GM21360 (cell line): ENCODE measurements at regions not wholly inside any gene's neighbourhood (a gene's known extent, or its start where the extent isn't known, plus 50 kb on each side); places are given as distances from the start of the nearest gene placed in this dataset.

Experiments used
- ATAC-seq: cut with Tn5 transposase; IDR thresholded peaks from one replicate; pipeline ENCODE4 v1.9.1; 2021; ENCODE audit warnings: mild to moderate bottlenecking, moderate library complexity; ENCODE audit not compliant: unreplicated experiment

DNA sequence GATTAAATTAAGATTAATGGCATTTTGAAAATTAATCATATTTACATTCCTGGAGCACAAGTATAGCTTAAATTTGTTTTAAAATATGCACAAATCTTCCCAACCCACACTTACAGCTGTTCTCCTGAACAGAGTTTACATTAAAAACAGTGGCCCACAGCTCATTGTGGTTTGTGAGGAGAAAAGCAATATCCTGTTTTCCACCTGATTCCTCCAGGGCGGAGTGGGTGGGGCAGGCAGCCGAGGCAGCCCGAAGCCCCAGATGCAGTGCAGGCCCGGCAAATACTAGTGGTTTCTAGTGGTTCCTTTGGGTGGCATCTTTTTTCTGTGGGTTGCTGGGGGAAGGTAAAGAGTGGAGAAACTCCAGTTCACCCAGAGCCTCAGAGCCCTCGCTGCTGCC is 280.8 kb downstream of the ARHGAP12 start:
- no peak for ATAC-seq

DNA sequence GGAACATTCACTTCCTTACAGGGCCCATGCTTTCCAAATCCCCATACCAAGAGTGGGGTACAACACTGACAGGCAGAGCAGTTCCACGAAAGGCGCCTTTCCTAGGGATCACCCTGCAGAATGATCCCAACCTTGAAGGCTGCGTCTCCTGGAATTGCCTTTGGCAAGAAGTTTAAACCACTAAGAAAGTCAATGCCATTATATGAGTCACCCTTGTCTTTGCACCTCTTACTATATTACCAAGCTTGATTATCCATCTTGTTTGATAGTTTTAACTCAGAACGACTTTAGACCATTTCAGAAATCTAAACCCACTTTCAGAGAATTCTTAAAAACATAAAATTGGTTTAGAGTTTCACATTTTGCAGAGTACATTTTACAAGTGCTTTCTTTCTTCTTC is 282.1 kb downstream of the ARHGAP12 start:
- ATAC-seq = no peak

DNA sequence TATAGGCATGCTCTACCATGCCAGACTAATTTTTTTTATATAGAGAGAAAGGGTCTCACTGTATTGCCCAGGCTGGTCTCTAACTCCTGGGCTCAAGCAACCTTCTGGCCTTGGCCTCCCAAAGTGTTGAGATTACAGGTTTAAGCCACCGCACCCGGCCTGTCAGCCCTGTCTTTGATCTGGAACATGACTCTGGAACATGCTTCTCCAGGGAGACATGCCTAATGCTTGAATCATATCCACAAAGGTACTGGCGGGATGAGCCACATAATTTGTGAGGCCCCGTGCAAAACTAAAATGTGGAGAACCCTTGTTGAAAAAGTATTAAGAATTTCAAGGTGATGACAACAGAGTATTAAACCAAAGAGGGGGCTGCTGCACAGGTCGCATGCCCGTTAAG is 282.8 kb downstream of the ARHGAP12 start:
- ATAC-seq = no peak

DNA sequence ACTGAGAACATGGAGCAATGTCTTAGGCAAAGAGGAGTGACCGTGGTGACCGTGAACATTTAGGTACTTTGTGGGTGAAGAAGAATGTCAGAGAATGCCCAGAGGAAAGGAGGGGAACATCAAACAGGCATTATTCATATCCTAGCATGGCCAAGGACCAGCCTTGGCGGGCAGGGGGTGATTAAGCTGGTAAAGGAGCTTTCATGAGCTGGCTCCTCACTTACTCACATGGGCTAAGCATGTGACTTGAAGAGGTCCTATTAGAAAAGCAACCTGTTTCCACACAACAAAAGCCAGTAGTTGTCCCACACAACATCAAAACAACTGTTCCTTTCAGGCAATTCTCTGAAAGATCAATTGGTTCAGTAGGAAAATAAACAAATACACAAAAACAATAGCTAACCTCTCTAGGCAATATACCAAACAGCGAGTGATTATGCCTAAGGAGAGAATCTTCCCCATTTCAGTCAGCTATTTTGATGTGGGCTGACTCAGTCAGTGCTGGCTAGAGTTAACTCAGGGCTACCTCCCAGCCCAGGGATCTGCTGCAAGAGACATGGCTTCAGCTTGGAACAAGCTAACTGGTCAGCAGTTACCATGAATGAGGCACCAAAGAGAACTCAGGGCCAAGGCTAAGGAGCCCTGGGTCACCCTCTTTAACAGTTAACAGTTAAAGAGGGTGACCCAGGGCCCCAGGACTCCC is 283.5 kb downstream of the ARHGAP12 start:
- no peak for ATAC-seq

DNA sequence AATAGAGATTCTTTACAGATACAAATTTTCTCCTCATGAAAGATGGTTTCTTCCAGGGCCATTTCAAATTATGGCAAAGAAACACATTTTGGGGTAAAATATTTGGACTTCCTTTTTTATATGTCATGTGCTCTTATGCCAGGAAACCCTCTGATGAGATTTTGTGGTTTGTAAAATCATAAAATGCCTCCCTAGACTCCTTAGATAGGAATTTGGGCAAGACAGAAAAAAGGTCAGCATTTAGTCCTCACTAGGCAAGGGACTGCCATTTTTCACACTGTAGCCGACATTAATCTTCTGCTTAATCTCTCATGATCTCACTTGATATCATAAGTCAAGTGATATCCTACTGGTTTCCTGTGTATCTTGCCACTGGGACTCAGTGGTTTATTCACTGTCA is 286.4 kb downstream of the ARHGAP12 start:
- ATAC-seq = no peak

DNA sequence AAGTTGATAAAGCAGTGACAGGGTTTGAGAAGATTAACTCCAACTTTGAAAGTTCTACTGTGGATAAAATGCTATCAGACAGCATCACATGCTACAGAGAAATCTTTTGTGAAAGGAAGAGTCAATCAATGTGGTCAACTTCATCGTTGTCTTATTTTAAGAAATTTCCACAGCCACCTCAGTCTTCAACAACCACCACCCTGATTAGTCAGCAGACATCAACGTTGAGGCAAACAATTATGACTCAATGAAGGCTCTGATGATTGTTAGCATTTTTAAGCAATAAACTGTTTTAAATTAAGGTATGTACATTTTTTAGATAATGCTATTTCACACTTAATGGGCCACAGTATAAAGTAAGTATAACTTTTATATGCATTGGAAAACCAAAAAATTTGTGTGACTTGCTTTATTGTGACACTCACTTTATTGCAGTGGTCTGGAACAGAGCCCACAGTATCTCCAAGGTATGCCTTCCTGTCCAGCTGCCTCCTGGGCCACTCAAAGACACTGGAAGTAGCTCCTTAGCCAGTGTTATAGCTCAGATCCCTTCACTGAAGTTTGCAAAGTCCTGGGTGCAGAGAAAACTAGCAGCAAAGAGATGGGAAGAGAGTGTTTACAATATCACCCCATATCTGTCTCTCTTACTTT is 293.1 kb downstream of the ARHGAP12 start:
- ATAC-seq = no peak

DNA sequence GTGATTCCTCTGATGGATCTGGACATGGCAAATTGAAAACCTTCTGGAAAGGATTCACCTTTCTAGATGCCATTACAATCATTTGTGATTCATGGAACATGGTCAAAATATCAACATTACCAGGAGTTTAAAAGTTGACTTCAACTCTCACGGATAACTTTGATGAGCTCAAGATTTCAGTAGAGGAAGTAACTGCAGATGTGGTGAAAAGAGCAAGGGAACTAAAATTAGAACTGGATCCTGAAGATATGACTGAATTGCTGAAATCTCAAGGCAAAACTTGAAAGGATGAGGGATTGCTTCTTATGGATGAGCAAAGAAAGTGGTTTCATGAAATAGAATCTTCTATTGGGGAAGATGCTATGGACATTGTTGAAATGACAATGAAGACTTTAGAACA is 293.6 kb downstream of the ARHGAP12 start:
- ATAC-seq = no peak

DNA sequence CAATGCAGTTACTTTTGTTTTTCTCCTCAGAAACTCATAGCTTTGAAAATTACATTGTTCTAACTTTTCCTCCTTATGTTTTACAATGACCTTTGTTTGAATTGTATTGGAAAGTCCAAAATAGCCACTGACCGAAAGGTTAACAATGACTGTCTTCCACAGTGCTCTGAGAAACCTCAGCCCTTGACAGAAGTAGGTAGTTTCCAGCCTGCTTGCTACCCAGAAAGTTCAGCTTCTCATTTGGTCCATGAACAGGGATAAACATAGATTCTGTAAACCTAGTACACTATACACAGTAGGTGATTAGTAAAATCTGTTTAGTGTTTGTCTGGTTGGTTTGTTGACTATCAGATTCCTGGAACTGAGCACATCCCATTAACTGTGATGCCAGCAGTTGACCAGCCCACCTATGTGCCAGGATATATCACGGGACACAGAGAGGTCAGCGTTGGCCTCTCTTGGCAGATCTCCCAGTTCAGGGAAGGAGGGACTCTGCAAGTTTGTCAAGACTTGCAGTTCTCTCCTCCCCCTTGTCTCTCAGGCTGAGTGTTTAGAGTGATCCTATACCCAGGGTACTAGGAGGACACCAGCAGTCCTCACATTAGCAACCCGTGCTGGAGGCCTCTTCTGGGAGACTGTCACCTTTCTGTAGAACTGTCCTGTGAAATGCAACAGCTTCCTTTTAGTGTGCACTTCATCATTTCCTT is 297.6 kb downstream of the ARHGAP12 start:
- ATAC-seq = no peak

DNA sequence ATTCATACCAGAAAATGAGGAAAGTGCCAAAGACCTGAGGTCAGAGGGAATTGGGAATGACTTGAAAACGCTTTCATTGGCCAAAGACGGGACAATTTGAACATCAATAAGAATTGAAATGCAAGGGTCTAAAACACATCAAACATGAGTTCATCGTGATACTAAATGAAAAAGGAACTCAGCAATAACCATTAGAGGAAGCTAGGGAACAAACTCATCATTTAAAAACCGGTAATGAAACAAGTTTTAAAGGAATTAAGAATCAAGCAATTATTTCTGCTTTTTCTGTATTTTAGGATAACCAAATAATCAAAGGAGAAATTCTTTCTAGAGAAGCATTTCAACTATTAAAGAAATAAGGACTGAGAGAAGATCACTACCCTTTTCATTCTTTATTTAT is 303.1 kb downstream of the ARHGAP12 start:
- no peak for ATAC-seq

DNA sequence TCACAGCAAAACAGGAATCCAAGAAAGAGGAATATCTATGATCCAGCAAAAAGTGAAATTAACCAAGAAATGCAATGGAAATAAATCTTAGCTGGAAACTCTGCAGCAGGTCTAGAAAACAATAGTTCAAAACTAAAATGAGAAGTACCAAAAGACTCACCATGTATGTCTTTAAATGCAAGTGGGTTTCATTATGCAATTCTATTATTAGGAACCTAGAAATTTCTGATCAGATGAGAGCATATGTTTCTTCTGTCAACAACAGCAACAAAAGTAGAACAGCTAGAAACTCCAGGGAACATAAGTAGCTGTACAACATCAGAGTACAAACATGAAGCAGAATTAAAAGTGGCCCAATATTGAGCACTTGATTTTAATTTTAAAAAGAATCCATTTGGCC is 304.0 kb downstream of the ARHGAP12 start:
- no peak for ATAC-seq

DNA sequence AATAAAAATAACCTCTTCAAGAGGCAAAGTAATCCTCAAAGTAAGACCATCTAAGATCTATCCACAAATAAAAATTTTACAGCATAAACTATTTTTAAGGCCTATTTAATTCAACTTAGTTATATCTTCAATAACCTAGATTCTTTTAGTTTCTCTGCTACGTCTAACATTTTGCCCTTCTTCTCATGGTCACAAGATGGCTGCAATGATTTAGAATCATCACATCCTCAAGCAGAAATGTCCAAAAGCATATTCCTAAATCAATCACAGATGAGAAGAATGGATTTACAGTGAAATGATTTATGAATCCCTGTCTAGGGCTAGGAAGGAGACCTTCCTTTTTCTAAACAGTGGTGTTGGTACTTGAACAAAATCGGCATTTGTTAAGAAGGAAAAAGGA is 304.7 kb downstream of the ARHGAP12 start:
- ATAC-seq = no peak

DNA sequence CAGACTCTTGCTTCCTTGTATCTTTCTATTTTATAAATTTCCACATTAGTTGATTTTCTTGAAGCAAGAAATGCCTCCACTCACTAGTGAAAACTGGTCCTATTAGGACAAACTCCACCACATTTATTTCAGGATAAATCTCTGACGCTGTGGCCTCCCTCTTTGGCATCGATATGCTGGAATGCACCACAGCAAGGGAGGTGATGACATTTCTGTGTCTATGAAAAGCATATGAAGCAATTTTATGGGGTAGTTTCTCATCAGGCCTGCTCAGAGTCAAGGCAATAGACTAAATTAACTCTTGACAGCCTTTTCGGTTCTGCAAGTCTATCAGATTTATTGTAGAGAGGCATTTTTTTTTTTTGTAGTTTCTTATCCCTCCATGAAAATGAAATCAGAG is 304.4 kb downstream of the ZEB1 start:
- ATAC-seq = no peak

DNA sequence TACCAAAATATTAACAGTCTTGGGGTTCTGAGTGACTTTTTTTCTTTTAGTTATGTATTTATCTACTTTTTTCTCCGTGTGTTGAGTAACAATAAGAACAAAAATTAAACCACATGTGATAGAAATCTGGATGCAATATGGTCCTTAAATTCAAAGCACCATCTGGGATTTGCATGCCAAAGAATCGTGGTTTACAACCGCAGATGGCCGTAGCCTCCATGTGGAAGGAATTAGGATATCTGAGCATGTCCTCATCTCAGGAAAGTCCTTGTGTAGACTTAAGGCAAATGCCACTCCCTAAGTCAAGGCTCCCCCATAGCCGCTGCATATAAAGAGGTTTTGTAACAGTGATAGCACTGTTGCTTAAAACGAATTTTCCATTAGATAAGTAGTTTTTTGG is 304.0 kb downstream of the ZEB1 start:
- no peak for ATAC-seq

DNA sequence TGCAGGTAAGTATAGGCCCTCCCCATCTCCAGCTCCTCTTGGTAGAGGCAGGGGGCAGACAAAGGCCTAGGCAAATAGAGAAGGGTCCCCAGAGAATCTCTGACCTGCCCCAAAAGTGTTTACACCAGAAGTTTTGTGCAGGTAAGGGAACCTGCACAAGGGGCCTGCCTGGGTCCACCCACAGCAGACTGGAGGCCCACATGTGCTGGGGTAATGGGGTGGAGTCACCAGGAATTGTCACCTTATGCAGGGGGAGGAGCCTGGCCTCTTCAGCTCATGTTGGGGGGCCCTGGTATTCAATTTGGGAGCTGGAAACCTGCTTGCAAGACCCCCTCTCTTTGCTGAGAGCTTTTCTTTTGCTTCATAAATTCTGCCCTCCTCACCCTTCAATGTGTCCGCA is 302.7 kb downstream of the ZEB1 start:
- ATAC-seq = no peak

DNA sequence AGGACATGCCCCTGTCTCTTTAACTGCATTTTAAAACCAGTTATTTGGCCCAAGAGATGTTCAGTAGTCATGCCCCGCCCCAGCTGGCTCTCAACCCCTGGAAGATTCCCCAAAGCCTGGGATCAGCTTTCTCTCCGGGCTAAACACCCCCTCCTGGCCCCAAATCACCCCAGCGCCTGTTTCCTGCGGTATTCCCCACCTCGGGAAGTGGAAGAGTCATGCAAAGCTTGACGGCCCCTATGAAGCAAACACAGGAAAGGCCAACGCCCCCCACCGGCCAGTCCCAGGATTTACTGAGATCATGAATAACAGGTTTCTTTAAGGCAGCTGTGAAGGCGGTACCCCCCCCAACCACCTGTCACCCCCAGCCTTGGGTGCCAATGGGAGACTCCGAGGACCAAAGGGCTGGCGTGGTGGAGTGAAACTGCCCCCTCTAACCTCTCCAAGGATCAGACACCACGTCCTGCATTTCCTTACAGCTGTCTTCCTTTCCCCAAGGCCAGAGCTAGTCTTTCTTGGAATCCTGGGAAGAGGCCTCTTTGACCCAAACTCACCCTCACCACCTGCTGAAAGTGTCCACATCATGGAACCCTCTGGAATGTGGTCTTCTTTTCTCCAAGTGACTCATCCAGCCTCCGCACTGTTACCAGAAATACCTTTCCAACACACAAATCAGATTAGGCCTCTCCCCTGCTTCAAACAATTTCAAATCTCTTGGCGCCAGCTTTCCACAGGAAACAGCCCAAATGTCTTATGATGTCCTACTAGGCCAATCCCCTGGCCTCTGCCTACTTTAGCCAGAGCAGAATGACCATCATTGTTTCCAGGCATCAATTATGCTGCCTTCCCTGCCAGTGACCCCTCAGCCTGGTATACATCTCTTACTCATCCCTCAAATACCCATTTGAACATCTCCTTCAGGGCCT is 301.5 kb downstream of the ZEB1 start:
- no peak for ATAC-seq

DNA sequence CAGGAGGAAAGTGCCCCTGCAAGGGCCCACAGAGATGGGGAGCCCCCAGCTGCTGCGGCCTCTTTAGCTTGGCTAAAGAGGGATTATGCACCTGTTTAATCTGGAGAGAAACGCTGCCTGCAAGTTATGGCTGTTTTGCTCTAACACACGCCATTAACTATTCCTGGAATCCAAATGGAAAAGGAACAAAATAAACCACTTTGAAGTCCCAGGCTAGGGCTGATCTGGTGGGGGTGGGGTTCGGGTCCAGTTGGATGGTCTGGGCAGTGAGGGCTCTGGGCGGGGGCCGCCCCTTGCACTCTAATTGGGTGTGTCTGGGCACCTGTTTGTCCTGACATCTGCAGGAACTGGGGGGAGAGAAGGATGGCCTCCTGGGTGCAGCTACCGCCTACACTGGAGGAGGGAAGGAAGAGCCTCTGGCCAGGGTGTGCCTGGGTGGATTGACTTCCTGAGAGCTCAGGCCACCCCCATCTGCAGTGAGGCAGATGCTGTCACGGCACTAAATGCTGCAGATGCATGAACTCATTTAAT is 300.6 kb downstream of the ZEB1 start:
- ATAC-seq = no peak

DNA sequence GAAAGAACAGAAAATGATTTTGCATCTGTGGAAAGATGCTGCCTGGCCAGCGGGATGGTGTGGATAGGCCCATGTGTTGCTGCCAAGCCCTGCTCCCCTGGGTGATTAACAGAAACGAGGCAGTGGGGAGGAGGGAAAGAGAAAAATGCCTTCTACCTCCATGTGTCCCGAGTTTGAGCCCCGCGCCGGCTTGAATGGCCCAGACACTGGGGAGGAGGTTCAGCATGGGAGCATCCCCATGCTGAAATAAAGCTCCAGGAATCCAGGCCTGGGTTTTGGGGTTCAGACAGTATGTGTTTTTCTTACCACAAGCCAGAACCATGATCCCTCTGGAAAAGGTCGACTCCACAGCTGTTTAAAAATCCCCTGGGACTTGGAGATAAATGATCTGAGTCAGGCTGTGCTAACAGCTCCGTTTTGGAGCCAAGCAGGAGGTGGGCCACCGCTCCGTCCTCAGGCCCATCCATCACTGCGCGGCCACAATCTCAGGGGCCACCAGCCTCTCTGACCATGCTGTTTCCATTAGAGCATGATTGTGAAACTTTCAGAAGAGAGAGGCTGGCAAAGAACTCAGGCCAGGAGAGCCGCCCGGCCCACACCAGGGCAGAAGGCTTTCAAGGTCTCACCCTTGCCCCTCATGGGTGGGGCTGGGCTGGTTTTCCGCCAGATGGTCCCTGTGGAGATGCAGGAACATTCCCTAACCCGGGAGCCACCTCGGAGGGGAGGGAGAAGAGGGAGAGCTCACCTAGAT is 299.7 kb downstream of the ZEB1 start:
- ATAC-seq = no peak

DNA sequence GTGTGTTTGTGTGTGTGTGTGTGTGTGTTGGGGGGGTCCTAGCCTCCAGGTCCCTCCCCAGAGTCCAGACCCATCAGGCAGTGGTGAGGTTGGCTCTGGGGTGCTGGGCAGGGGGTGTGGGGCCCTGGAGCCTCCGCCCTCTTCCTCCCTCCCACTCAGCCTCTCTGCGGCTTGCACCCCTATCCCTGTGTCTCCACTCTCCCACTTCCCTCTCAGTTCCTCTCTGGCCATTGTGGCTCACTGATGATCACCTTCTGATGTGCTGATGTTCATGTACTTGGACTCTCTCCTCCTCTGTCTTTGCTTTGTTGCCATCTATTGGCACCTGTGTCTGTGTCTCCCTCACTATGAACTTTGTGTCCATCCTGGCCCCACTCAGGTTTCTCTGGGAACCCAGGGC is 298.7 kb downstream of the ZEB1 start:
- no peak for ATAC-seq

DNA sequence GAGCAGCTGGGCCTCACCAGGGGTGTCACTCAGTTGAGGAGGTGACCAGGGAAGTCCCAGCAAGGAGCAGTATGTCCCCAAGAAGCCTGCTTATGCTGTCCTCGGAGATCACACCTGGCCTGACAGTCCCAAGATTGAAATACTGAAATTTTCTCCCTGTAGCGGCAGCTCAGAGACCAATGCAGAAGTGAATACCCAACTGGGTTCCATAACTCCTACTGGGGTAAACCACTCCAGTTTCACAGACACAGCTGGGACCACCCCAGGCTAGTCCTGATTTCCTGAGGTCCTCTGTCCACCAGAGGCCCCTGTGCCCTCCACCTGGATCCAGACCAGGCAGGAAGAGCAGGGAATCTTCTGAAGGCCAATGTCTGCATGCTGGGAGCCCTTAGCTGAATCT is 298.1 kb downstream of the ZEB1 start:
- no peak for ATAC-seq

DNA sequence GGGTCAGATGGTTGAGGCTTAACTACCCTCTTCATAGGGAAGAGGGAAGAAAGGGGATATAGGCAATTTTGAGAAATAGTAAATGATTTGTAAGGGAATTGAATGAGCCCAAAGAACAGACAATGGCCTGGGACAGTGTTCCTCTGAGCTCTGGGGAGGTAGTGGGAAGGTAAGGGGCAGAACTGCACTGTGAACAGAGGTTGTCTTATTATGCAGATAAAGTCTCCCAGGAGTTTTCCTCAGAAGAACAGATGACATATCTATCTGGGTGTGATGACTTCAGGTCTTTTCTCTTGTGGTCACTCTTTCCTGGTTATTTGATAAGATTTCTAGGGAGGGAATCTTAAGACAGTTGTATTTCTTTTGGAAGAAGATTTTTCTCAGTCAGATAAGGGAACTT is 296.1 kb downstream of the ZEB1 start:
- no peak for ATAC-seq
